GM23338 (cell line): ENCODE measurements at regions not wholly inside any gene's neighbourhood (a gene's known extent, or its start where the extent isn't known, plus 50 kb on each side); places are given as distances from the start of the nearest gene placed in this dataset.

Experiments
- ATAC-seq: fragments of 200-7000 bp; cut with Tn5 transposase; 3 replicates; pipeline ENCODE4 v1.9.1; 2020
- DNase-seq: peaks from one replicate; pipeline ENCODE4 v3.0.0-alpha.2; 2015; ENCODE audit warnings: low spot score
- H2AFZ ChIP-seq: fragments of 200-600 bp; sonication (generic); 2 replicates; pipeline ENCODE4 v1.8.0; 2016; ENCODE audit warnings: antibody characterized with exemption, mild to moderate bottlenecking, moderate library complexity
- H3F3A ChIP-seq: fragments of 200-600 bp; sonication (generic); replicated peaks from 2 replicates; pipeline ENCODE4 v1.8.0; 2017; ENCODE audit warnings: antibody characterized with exemption, mixed run types, low read depth
- H3K27ac ChIP-seq: fragments of 200-600 bp; sonication (generic); 2 replicates; pipeline ENCODE4 v1.6.1; 2016; ENCODE audit warnings: low read depth
- H3K27me3 ChIP-seq: fragments of 200-600 bp; sonication (generic); 2 replicates; pipeline ENCODE4 v1.8.0; 2016; ENCODE audit warnings: mild to moderate bottlenecking, mixed run types, moderate library complexity; ENCODE audit not compliant: insufficient read depth
- H3K36me3 ChIP-seq: fragments of 200-600 bp; sonication (generic); 2 replicates; pipeline ENCODE4 v1.8.0; 2016; ENCODE audit warnings: mild to moderate bottlenecking; ENCODE audit not compliant: insufficient read depth
- H3K4me1 ChIP-seq: fragments of 200-600 bp; sonication (generic); 2 replicates; pipeline ENCODE4 v1.8.0; 2016; ENCODE audit warnings: mild to moderate bottlenecking, moderate library complexity; ENCODE audit not compliant: insufficient read depth
- H3K4me2 ChIP-seq: fragments of 200-600 bp; sonication (generic); 2 replicates; pipeline ENCODE4 v1.7.1; 2017; ENCODE audit warnings: mixed run types
- H3K4me3 ChIP-seq: fragments of 200-600 bp; sonication (generic); 2 replicates; pipeline ENCODE4 v1.6.1; 2016; ENCODE audit warnings: mixed run types
- H3K79me2 ChIP-seq: fragments of 200-600 bp; sonication (generic); replicated peaks from 2 replicates; pipeline ENCODE4 v1.8.0; 2017; ENCODE audit warnings: mild to moderate bottlenecking; ENCODE audit not compliant: insufficient read depth
- H3K9me2 ChIP-seq: fragments of 200-600 bp; sonication (generic); 2 replicates; pipeline ENCODE4 v1.8.0; 2017; ENCODE audit not compliant: insufficient read depth
- H4K20me1 ChIP-seq: fragments of 200-600 bp; sonication (generic); replicated peaks from 2 replicates; pipeline ENCODE4 v1.8.0; 2017; ENCODE audit warnings: mild to moderate bottlenecking; ENCODE audit not compliant: insufficient read depth
- H3K27ac Mint-ChIP-seq: 2 replicates; pipeline ENCODE4 v1.8.0; 2020; ENCODE audit warnings: inconsistent platforms, mild to moderate bottlenecking, moderate library complexity, mixed read lengths
- H3K27me3 Mint-ChIP-seq: 3 replicates; pipeline ENCODE4 v1.8.0; 2022; ENCODE audit warnings: low read depth, mild to moderate bottlenecking, moderate library complexity, mixed read lengths, inconsistent platforms; ENCODE audit not compliant: insufficient read depth, poor library complexity
- H3K36me3 Mint-ChIP-seq: 3 replicates; pipeline ENCODE4 v1.8.0; 2021; ENCODE audit warnings: low read depth, mild to moderate bottlenecking, inconsistent platforms, moderate library complexity, mixed read lengths
- H3K4me1 Mint-ChIP-seq: 3 replicates; pipeline ENCODE4 v1.8.0; 2020; ENCODE audit warnings: mild to moderate bottlenecking, inconsistent platforms, mixed read lengths
- H3K4me3 Mint-ChIP-seq: 3 replicates; pipeline ENCODE4 v1.8.0; 2021; ENCODE audit warnings: moderate library complexity, mild to moderate bottlenecking, inconsistent platforms, mixed read lengths
- H3K9me3 Mint-ChIP-seq: 3 replicates; pipeline ENCODE4 v1.8.0; 2020; ENCODE audit warnings: moderate library complexity, mild to moderate bottlenecking, inconsistent platforms, mixed read lengths
- CREB1 ChIP-seq: fragments of 250-450 bp; sonication (Bioruptor Pico); IDR thresholded peaks from 2 replicates; pipeline ENCODE4 v1.5.0; 2020; ENCODE audit warnings: low read depth, mild to moderate bottlenecking, moderate library complexity
- EZH2 ChIP-seq: fragments of 200-600 bp; sonication (generic); IDR thresholded peaks from one replicate; pipeline ENCODE4 v1.8.0; 2017; ENCODE audit warnings: antibody characterized with exemption, mild to moderate bottlenecking, low read depth; ENCODE audit not compliant: unreplicated experiment
- EZH2phosphoT487 ChIP-seq: fragments of 200-600 bp; sonication (generic); IDR thresholded peaks from one replicate; pipeline ENCODE4 v1.8.1; 2018; ENCODE audit warnings: antibody characterized with exemption; ENCODE audit not compliant: unreplicated experiment
- JUNB ChIP-seq: IDR thresholded peaks from one replicate; pipeline ENCODE4 v1.6.1; 2016; ENCODE audit warnings: antibody characterized with exemption; ENCODE audit not compliant: unreplicated experiment
- NANOG ChIP-seq: IDR thresholded peaks from 2 replicates; pipeline ENCODE4 v1.6.1; 2016; ENCODE audit warnings: antibody characterized with exemption, borderline replicate concordance
- POLR2AphosphoS5 ChIP-seq: IDR thresholded peaks from 2 replicates; pipeline ENCODE4 v1.6.1; 2016; ENCODE audit warnings: antibody characterized with exemption, low read depth
- STAT1 ChIP-seq: IDR thresholded peaks from one replicate; pipeline ENCODE4 v1.6.1; 2016; ENCODE audit warnings: antibody characterized with exemption; ENCODE audit not compliant: unreplicated experiment
- ZNF114 ChIP-seq: fragments of 250-450 bp; sonication (Bioruptor Pico); IDR thresholded peaks from 2 replicates; pipeline ENCODE4 v1.5.0; 2020; ENCODE audit warnings: mild to moderate bottlenecking, moderate library complexity
- ZNF331 ChIP-seq: fragments of 250-450 bp; sonication (Bioruptor Pico); IDR thresholded peaks from 2 replicates; pipeline ENCODE4 v1.5.0; 2020; ENCODE audit warnings: low read depth, mild to moderate bottlenecking, moderate library complexity
- TF ChIP-seq, protein P1 (sequence below): IDR thresholded peaks from 2 replicates; pipeline ENCODE4 v1.6.1; 2016; ENCODE audit warnings: antibody characterized with exemption
- TF ChIP-seq, protein P2 (sequence below), 2 experiments: fragments of 200-600 bp in 1 of 2; sonication (generic) in 1 of 2; conservative IDR thresholded peaks; 2 replicates each; pipeline versions ENCODE4 v1.5.1 to v1.6.1; 2016 to 2017; ENCODE audit warnings: antibody characterized with exemption in 2 of 2, low read depth in 2 of 2, mild to moderate bottlenecking in 2 of 2, moderate library complexity in 1 of 2
- TF ChIP-seq, protein P3 (sequence below): IDR thresholded peaks from one replicate; pipeline ENCODE4 v1.6.1; 2018; ENCODE audit warnings: antibody characterized with exemption; ENCODE audit not compliant: unreplicated experiment
- TF ChIP-seq, protein P4 (sequence below): fragments of 250-450 bp; sonication (Bioruptor Pico); IDR thresholded peaks from 2 replicates; pipeline ENCODE4 v1.5.0; 2020; ENCODE audit warnings: mild to moderate bottlenecking, moderate library complexity

DNA sequence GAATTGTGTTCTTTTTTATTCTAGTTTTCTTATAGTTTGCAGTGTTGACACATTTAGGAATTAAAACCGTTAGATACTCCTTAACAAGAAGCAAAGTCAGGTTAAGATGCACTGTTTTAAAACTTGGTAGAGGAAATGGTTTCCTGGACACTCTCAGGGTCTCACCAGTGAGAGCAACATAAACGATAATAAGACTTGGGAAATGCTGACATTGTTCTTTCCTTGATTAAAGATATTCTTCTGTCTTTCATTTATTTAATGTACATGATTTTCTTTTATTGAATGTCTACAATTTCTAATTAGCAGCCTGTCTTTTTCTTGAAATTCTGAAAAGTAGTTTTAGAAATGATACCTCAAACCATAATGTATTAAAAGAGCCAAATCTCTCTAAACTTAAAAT lies 707.9 kb upstream of the CHD1 start:
- Histone ChIP-seq H3K4me2 (no peak overlapping the region), H3K27ac (no peak overlapping the region), H3K4me1 (no peaks in the 10 kb centered on the region), H3K36me3 (no peaks in the 10 kb centered on the region), H2AFZ (no peak overlapping the region), H3F3A (no peaks in the 10 kb centered on the region), H3K9me2 (0 out of 2 replicates have a peak, but pooled peaks cover 7% of the 10 kb centered on the region), H3K4me3 (no peak overlapping the region), H3K27me3 (no peaks in the 10 kb centered on the region), H3K79me2 (no peaks in the 10 kb centered on the region), H4K20me1 (no peaks in the 10 kb centered on the region)
- no peaks in the 10 kb centered on the region for H3K36me3 Mint-ChIP-seq
- H3K4me1 Mint-ChIP-seq, result no peaks in the 10 kb centered on the region
- DNase-seq (no peak), ATAC-seq (no peak)
- H3K4me3 Mint-ChIP-seq, result no peak overlapping the region
- no peaks in the 10 kb centered on the region for H3K27me3 Mint-ChIP-seq
- TF ChIP-seq, protein P1, sequence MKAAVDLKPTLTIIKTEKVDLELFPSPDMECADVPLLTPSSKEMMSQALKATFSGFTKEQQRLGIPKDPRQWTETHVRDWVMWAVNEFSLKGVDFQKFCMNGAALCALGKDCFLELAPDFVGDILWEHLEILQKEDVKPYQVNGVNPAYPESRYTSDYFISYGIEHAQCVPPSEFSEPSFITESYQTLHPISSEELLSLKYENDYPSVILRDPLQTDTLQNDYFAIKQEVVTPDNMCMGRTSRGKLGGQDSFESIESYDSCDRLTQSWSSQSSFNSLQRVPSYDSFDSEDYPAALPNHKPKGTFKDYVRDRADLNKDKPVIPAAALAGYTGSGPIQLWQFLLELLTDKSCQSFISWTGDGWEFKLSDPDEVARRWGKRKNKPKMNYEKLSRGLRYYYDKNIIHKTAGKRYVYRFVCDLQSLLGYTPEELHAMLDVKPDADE, result no peak
- TF ChIP-seq POLR2AphosphoS5 (no peak), EZH2phosphoT487 (no peak), STAT1 (no peak), EZH2 (no peak), ZNF331 (CRISPR knock-in tag) (no peak), NANOG (no peak), JUNB (no peak), CREB1 (CRISPR knock-in tag) (no peak), ZNF114 (no peak)
- TF ChIP-seq, protein P2, sequence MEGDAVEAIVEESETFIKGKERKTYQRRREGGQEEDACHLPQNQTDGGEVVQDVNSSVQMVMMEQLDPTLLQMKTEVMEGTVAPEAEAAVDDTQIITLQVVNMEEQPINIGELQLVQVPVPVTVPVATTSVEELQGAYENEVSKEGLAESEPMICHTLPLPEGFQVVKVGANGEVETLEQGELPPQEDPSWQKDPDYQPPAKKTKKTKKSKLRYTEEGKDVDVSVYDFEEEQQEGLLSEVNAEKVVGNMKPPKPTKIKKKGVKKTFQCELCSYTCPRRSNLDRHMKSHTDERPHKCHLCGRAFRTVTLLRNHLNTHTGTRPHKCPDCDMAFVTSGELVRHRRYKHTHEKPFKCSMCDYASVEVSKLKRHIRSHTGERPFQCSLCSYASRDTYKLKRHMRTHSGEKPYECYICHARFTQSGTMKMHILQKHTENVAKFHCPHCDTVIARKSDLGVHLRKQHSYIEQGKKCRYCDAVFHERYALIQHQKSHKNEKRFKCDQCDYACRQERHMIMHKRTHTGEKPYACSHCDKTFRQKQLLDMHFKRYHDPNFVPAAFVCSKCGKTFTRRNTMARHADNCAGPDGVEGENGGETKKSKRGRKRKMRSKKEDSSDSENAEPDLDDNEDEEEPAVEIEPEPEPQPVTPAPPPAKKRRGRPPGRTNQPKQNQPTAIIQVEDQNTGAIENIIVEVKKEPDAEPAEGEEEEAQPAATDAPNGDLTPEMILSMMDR (conservative IDR thresholded peaks at IDR 0.05; ENCODE audit: low read depth in 2 of 2), result no peak
- TF ChIP-seq, protein P3, sequence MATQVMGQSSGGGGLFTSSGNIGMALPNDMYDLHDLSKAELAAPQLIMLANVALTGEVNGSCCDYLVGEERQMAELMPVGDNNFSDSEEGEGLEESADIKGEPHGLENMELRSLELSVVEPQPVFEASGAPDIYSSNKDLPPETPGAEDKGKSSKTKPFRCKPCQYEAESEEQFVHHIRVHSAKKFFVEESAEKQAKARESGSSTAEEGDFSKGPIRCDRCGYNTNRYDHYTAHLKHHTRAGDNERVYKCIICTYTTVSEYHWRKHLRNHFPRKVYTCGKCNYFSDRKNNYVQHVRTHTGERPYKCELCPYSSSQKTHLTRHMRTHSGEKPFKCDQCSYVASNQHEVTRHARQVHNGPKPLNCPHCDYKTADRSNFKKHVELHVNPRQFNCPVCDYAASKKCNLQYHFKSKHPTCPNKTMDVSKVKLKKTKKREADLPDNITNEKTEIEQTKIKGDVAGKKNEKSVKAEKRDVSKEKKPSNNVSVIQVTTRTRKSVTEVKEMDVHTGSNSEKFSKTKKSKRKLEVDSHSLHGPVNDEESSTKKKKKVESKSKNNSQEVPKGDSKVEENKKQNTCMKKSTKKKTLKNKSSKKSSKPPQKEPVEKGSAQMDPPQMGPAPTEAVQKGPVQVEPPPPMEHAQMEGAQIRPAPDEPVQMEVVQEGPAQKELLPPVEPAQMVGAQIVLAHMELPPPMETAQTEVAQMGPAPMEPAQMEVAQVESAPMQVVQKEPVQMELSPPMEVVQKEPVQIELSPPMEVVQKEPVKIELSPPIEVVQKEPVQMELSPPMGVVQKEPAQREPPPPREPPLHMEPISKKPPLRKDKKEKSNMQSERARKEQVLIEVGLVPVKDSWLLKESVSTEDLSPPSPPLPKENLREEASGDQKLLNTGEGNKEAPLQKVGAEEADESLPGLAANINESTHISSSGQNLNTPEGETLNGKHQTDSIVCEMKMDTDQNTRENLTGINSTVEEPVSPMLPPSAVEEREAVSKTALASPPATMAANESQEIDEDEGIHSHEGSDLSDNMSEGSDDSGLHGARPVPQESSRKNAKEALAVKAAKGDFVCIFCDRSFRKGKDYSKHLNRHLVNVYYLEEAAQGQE, result no peak
- TF ChIP-seq, protein P4, sequence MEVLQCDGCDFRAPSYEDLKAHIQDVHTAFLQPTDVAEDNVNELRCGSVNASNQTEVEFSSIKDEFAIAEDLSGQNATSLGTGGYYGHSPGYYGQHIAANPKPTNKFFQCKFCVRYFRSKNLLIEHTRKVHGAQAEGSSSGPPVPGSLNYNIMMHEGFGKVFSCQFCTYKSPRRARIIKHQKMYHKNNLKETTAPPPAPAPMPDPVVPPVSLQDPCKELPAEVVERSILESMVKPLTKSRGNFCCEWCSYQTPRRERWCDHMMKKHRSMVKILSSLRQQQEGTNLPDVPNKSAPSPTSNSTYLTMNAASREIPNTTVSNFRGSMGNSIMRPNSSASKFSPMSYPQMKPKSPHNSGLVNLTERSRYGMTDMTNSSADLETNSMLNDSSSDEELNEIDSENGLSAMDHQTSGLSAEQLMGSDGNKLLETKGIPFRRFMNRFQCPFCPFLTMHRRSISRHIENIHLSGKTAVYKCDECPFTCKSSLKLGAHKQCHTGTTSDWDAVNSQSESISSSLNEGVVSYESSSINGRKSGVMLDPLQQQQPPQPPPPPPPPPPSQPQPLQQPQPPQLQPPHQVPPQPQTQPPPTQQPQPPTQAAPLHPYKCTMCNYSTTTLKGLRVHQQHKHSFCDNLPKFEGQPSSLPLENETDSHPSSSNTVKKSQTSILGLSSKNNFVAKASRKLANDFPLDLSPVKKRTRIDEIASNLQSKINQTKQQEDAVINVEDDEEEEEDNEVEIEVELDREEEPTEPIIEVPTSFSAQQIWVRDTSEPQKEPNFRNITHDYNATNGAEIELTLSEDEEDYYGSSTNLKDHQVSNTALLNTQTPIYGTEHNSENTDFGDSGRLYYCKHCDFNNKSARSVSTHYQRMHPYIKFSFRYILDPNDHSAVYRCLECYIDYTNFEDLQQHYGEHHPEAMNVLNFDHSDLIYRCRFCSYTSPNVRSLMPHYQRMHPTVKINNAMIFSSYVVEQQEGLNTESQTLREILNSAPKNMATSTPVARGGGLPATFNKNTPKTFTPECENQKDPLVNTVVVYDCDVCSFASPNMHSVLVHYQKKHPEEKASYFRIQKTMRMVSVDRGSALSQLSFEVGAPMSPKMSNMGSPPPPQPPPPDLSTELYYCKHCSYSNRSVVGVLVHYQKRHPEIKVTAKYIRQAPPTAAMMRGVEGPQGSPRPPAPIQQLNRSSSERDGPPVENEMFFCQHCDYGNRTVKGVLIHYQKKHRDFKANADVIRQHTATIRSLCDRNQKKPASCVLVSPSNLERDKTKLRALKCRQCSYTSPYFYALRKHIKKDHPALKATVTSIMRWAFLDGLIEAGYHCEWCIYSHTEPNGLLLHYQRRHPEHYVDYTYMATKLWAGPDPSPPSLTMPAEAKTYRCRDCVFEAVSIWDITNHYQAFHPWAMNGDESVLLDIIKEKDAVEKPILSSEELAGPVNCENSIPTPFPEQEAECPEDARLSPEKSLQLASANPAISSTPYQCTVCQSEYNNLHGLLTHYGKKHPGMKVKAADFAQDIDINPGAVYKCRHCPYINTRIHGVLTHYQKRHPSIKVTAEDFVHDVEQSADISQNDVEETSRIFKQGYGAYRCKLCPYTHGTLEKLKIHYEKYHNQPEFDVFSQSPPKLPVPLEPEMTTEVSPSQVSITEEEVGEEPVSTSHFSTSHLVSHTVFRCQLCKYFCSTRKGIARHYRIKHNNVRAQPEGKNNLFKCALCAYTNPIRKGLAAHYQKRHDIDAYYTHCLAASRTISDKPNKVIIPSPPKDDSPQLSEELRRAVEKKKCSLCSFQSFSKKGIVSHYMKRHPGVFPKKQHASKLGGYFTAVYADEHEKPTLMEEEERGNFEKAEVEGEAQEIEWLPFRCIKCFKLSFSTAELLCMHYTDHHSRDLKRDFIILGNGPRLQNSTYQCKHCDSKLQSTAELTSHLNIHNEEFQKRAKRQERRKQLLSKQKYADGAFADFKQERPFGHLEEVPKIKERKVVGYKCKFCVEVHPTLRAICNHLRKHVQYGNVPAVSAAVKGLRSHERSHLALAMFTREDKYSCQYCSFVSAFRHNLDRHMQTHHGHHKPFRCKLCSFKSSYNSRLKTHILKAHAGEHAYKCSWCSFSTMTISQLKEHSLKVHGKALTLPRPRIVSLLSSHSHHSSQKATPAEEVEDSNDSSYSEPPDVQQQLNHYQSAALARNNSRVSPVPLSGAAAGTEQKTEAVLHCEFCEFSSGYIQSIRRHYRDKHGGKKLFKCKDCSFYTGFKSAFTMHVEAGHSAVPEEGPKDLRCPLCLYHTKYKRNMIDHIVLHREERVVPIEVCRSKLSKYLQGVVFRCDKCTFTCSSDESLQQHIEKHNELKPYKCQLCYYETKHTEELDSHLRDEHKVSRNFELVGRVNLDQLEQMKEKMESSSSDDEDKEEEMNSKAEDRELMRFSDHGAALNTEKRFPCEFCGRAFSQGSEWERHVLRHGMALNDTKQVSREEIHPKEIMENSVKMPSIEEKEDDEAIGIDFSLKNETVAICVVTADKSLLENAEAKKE, result no peak
- no peak overlapping the region for H3K27ac Mint-ChIP-seq
- H3K9me3 Mint-ChIP-seq, result no peaks in the 10 kb centered on the region
